ENCODE measurements at regions not wholly inside any gene's neighbourhood (a gene's known extent, or its start where the extent isn't known, plus 50 kb on each side); places are given as distances from the start of the nearest gene placed in this dataset.

DNA sequence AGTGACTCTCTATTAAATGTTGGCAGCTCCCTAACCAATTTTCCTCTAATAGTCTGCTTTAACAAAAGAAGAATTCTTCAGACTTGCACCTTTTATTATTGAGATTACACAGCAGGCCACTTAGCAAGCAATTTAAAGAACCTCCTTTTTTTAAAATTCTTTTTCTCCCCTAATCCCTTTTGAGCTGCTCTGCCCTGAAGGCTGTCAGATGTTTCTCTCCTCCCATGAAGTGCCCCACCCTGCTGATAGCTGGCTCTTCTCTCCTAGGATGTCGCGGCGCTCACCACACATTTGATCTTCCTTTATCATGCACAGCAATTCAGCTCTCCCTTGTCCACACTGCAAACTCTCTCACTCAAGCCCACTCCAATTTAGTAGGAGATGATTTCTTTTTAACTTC, 1471.1 kb upstream of the ACO1 start:
- Histone ChIP-seq H3K9me3 (no peaks in the 10 kb centered on the region), H3K27ac (no peak overlapping the region), H3K4me1 (no peaks in the 10 kb centered on the region), H3K27me3 (no peaks in the 10 kb centered on the region), H3K36me3 (no peaks in the 10 kb centered on the region), H3K4me3 (no peak overlapping the region)
- WGBS (ENCODE audit: insufficient coverage, low coverage, low lambda C conversion rate, missing lambda C conversion rate), result 24% methylated on average over 3 of the region's 3 CpGs
- DNase-seq, result no peak
- no peak for TF ChIP-seq POLR2A (IDR thresholded peaks at IDR 0.05)
- TF ChIP-seq, protein P1, sequence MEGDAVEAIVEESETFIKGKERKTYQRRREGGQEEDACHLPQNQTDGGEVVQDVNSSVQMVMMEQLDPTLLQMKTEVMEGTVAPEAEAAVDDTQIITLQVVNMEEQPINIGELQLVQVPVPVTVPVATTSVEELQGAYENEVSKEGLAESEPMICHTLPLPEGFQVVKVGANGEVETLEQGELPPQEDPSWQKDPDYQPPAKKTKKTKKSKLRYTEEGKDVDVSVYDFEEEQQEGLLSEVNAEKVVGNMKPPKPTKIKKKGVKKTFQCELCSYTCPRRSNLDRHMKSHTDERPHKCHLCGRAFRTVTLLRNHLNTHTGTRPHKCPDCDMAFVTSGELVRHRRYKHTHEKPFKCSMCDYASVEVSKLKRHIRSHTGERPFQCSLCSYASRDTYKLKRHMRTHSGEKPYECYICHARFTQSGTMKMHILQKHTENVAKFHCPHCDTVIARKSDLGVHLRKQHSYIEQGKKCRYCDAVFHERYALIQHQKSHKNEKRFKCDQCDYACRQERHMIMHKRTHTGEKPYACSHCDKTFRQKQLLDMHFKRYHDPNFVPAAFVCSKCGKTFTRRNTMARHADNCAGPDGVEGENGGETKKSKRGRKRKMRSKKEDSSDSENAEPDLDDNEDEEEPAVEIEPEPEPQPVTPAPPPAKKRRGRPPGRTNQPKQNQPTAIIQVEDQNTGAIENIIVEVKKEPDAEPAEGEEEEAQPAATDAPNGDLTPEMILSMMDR (IDR thresholded peaks at IDR 0.05), result no peak
- no peak for ATAC-seq
- intact Hi-C loops (cut with DNase I), result no loop called here

- intact Hi-C loops (cut with DNase I), result no loop called here
- no peak for ATAC-seq
- Histone ChIP-seq H3K4me1 (no peaks in the 10 kb centered on the region), H3K27ac (no peak overlapping the region), H3K27me3 (no peaks in the 10 kb centered on the region), H3K4me3 (no peak overlapping the region), H3K9me3 (no peaks in the 10 kb centered on the region), H3K36me3 (no peaks in the 10 kb centered on the region)
- no peak for DNase-seq
- TF ChIP-seq POLR2A (IDR thresholded peaks at IDR 0.05), result no peak
- TF ChIP-seq, protein P1 (IDR thresholded peaks at IDR 0.05), result no peak
- WGBS (ENCODE audit: insufficient coverage, low coverage, low lambda C conversion rate, missing lambda C conversion rate), result 53% methylated on average over 4 of the region's 4 CpGs
These were observed 1469.0 kb upstream of the ACO1 start for GRCh38 chr9:30915451-30915850.

GRCh38 chr9:30925126-30925525, 1459.3 kb upstream of the ACO1 start:
- Histone ChIP-seq H3K36me3 (no peaks in the 10 kb centered on the region), H3K4me3 (no peak overlapping the region), H3K27me3 (no peaks in the 10 kb centered on the region), H3K9me3 (no peaks in the 10 kb centered on the region), H3K4me1 (no peaks in the 10 kb centered on the region), H3K27ac (no peak overlapping the region)
- TF ChIP-seq, protein P1 (IDR thresholded peaks at IDR 0.05), result no peak
- no peak for TF ChIP-seq POLR2A (IDR thresholded peaks at IDR 0.05)
- intact Hi-C loops (cut with DNase I), result no loop called here
- ATAC-seq (no peak), DNase-seq (no peak)
- WGBS (ENCODE audit: insufficient coverage, low coverage, low lambda C conversion rate, missing lambda C conversion rate), result 49% methylated on average over 5 of the region's 5 CpGs

GRCh38 chr9:30925635-30926034, 1458.8 kb upstream of the ACO1 start:
- DNase-seq (no peak), ATAC-seq (no peak)
- WGBS (ENCODE audit: insufficient coverage, low coverage, low lambda C conversion rate, missing lambda C conversion rate), result 71% methylated on average over 2 of the region's 2 CpGs
- Histone ChIP-seq H3K4me3 (no peak overlapping the region), H3K27ac (no peak overlapping the region), H3K36me3 (no peaks in the 10 kb centered on the region), H3K4me1 (no peaks in the 10 kb centered on the region), H3K9me3 (no peaks in the 10 kb centered on the region), H3K27me3 (no peaks in the 10 kb centered on the region)
- intact Hi-C loops (cut with DNase I), result no loop called here
- TF ChIP-seq, protein P1 (IDR thresholded peaks at IDR 0.05), result no peak
- TF ChIP-seq POLR2A (IDR thresholded peaks at IDR 0.05), result no peak

GRCh38 chr9:30928045-30928444, 1456.4 kb upstream of the ACO1 start:
- ATAC-seq (no peak), DNase-seq (no peak)
- intact Hi-C loops (cut with DNase I), result no loop called here
- Histone ChIP-seq H3K4me3 (no peak overlapping the region), H3K27me3 (no peaks in the 10 kb centered on the region), H3K27ac (no peak overlapping the region), H3K9me3 (no peaks in the 10 kb centered on the region), H3K4me1 (no peaks in the 10 kb centered on the region), H3K36me3 (no peaks in the 10 kb centered on the region)
- TF ChIP-seq, protein P1 (IDR thresholded peaks at IDR 0.05), result no peak
- TF ChIP-seq POLR2A (IDR thresholded peaks at IDR 0.05), result no peak
- 44% methylated on average over 4 of the region's 4 CpGs for WGBS (ENCODE audit: insufficient coverage, low coverage, low lambda C conversion rate, missing lambda C conversion rate)

Data from right lobe of liver (tissue), 6 donors.